Left ventricle myocardium inferior (tissue), 1 donor: ENCODE measurements at regions not wholly inside any gene's neighbourhood (a gene's known extent, or its start where the extent isn't known, plus 50 kb on each side); places are given as distances from the start of the nearest gene placed in this dataset.

Source experiments
- DNase-seq: peaks from one replicate; pipeline ENCODE4 v3.0.0-alpha.2; 2020
- H3K27ac ChIP-seq: fragments of 200-600 bp; replicated peaks from 2 replicates; pipeline ENCODE4 v1.8.0; 2021
- H3K27me3 ChIP-seq: fragments of 200-600 bp; 2 replicates; pipeline ENCODE4 v1.8.0; 2021; ENCODE audit warnings: low read depth
- H3K36me3 ChIP-seq: fragments of 200-600 bp; 2 replicates; pipeline ENCODE4 v1.8.0; 2021
- H3K4me1 ChIP-seq: fragments of 200-600 bp; 2 replicates; pipeline ENCODE4 v1.8.0; 2021
- H3K4me3 ChIP-seq: fragments of 200-600 bp; 2 replicates; pipeline ENCODE4 v1.8.0; 2021; ENCODE audit warnings: mild to moderate bottlenecking, moderate library complexity
- H3K9me3 ChIP-seq: fragments of 200-600 bp; replicated peaks from 2 replicates; pipeline ENCODE4 v1.8.0; 2021
- CTCF ChIP-seq: fragments of 200-600 bp; IDR thresholded peaks from 2 replicates; pipeline ENCODE4 v1.8.0; 2021; ENCODE audit warnings: antibody characterized with exemption, mild to moderate bottlenecking, borderline replicate concordance
- intact Hi-C: fragments of 100-400 bp; cut with micrococcal nuclease; formaldehyde crosslinking; loops from one replicate; pipeline ENCODE4 v1.11.0; 2022
- donor health status: DM: no; HTN: yes; CAD: no; lungs with severe emphysema.

- Histone ChIP-seq H3K4me3 (no peak overlapping the region), H3K9me3 (peaks cover 29% of the 10 kb centered on the region), H3K27ac (no peak overlapping the region), H3K4me1 (no peaks in the 10 kb centered on the region), H3K36me3 (no peaks in the 10 kb centered on the region), H3K27me3 (peaks cover 23% of the 10 kb centered on the region)
- TF ChIP-seq CTCF, result no peak
- no peak for DNase-seq
- intact Hi-C loops, result no loop called here
Observed at GRCh38 chr17:14971054-14971453, 294.1 kb downstream of the PMP22 start.

DNA sequence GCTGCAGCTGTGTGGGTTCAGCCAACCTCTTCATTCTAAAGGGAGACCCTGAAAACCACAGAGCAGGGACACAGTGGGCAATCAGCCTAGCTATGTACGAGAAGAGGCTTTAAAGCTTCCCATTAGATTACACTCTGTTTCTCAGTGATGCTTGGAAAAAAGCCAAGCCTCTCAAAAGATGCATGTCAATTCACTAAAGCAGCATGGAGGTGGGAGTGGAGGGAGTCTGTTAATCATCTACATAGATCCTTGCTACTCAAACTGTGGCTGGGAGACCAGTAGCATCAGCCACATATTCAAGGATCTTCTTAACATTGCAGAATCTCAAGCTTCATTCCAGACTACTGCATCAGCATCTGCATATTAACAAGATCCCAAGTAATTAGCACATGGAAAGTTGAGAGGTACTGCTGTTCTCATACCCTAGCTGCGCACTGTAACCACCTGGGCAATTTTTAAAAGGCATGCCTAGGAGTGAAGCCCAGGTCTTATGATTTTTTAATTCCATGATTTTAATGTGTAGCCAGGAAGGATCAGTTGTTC lies 305.9 kb downstream of the PMP22 start:
- intact Hi-C loops, result no loop called here
- Histone ChIP-seq H3K4me1 (no peaks in the 10 kb centered on the region), H3K36me3 (no peaks in the 10 kb centered on the region), H3K4me3 (no peak overlapping the region), H3K27me3 (peaks cover 5% of the 10 kb centered on the region), H3K27ac (no peak overlapping the region), H3K9me3 (peaks cover 7% of the 10 kb centered on the region)
- DNase-seq, result no peak
- TF ChIP-seq CTCF, result no peak

DNA sequence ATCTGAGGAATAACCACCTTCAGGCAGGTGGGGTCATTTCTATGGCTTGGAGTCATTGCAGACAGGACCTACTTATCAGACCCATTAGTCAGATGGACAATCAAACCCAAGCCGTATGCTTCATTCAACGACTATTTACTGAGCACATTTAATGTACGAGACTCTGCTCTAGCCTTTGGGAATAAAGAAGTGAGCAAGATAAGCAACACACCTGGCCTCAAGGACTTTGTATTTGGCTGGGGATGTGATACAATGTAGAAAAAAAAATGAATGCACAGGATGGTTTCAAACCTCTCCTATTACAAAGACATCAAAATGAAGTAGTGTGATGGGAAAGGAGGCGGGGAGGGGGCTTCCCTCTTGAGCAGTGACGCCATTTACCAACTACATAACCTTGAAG lies 311.7 kb downstream of the PMP22 start:
- no peaks in the 10 kb centered on the region for H3K36me3 ChIP-seq
- no peak for DNase-seq
- H3K4me1 ChIP-seq, result no peaks in the 10 kb centered on the region
- no peaks in the 10 kb centered on the region for H3K9me3 ChIP-seq
- TF ChIP-seq CTCF, result no peak
- H3K27me3 ChIP-seq, result peaks cover 18% of the 10 kb centered on the region
- no peak overlapping the region for H3K4me3 ChIP-seq
- H3K27ac ChIP-seq, result no peak overlapping the region
- intact Hi-C loops, result no loop called here

GRCh38 chr17:14950686-14951085 lies 314.4 kb downstream of the PMP22 start:
- Histone ChIP-seq H3K4me1 (no peaks in the 10 kb centered on the region), H3K27me3 (peaks cover 13% of the 10 kb centered on the region), H3K9me3 (no peaks in the 10 kb centered on the region), H3K36me3 (no peaks in the 10 kb centered on the region), H3K4me3 (no peak overlapping the region), H3K27ac (no peak overlapping the region)
- DNase-seq, result no peak
- intact Hi-C loops, result no loop called here
- no peak for TF ChIP-seq CTCF

- intact Hi-C loops, result no loop called here
- no peaks in the 10 kb centered on the region for H3K36me3 ChIP-seq
- H3K9me3 ChIP-seq, result no peaks in the 10 kb centered on the region
- H3K27me3 ChIP-seq, result peaks cover 13% of the 10 kb centered on the region
- DNase-seq, result no peak
- TF ChIP-seq CTCF, result no peak
- no peak overlapping the region for H3K4me3 ChIP-seq
- no peaks in the 10 kb centered on the region for H3K4me1 ChIP-seq
- no peak overlapping the region for H3K27ac ChIP-seq
Observed at GRCh38 chr17:14950216-14950615, 314.9 kb downstream of the PMP22 start.
